ENCODE measurements at regions not wholly inside any gene's neighbourhood (a gene's known extent, or its start where the extent isn't known, plus 50 kb on each side); places are given as distances from the start of the nearest gene placed in this dataset.

DNA sequence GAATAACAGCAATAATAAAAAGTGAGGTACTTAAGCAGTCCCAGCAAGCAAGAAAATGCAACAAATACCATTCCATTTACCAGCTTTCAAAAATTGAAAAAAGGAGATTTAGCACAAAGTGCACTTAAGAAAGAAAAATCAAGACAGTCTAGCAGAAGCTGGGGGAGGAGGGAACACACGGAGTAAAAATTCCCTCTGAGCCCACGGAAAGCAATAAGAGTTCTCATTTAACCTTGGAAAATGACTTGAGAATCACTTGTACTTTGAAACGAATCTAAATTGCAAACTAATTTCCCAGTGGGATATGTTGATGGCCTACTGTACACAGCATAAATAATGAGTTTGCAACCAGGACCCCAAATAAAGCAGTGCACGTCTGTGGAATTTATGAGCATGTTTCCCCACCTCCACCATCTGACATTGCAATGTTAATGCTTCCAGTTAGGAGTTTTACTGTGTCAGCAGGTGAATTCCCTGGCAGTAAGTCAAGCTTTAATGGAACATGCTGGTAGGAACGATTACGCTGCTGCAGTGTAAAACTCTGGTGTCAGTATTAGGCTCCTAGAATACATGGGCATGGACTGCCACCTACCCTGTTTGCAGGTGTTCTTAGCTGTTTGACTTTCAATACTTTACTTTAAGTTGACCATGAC lies 386.8 kb downstream of the HDGFL1 start:
- TF ChIP-seq ZNF138 (CRISPR knock-in tag; conservative IDR thresholded peaks at IDR 0.05), result no peak
- no peak for TF ChIP-seq ZNF121 (CRISPR knock-in tag; IDR thresholded peaks at IDR 0.05)
- no peak for TF ChIP-seq JUN (CRISPR knock-in tag; IDR thresholded peaks at IDR 0.05)
